AG04450 (cell line): ENCODE measurements at regions not wholly inside any gene's neighbourhood (a gene's known extent, or its start where the extent isn't known, plus 50 kb on each side); places are given as distances from the start of the nearest gene placed in this dataset.

Source experiments
- CTCF ChIA-PET: fragments of 300-600, 350-600 bp; formaldehyde crosslinking; extraction: SDS; loops from one replicate; lab custom pipeline; 2022; ENCODE audit warnings: antibody characterized with exemption, inconsistent platforms; lab: Charles Lee
- POLR2A ChIA-PET: fragments of 350-600 bp; formaldehyde crosslinking; extraction: SDS; loops from one replicate; lab custom pipeline; 2021; ENCODE audit warnings: antibody characterized with exemption, inconsistent platforms; lab: Yijun Ruan, JAX
- DNase-seq: peaks from one replicate; pipeline ENCODE4 v3.0.0-alpha.2; 2011; ENCODE audit warnings: low read depth, low spot score
- H3K27ac ChIP-seq: one replicate; pipeline ENCODE4 v1.5.1; 2012; ENCODE audit warnings: low read depth, low read length, control low read depth
- H3K27me3 ChIP-seq: one replicate; pipeline ENCODE4 v1.6.0; 2012; ENCODE audit warnings: low read length; ENCODE audit not compliant: control insufficient read depth, insufficient read depth
- H3K4me3 ChIP-seq: 2 replicates; pipeline ENCODE4 v1.5.1; 2011; ENCODE audit warnings: mild to moderate bottlenecking, low read depth, low read length, control low read depth
- H3K9me3 ChIP-seq: 2 replicates; pipeline ENCODE4 v1.5.1; 2012; ENCODE audit warnings: low read length; ENCODE audit not compliant: control insufficient read depth, insufficient read depth
- TF ChIP-seq, protein P1 (sequence below): IDR thresholded peaks from 2 replicates; pipeline ENCODE4 v1.5.1; 2011; ENCODE audit warnings: low read depth, low read length, control low read depth, inconsistent platforms

DNA sequence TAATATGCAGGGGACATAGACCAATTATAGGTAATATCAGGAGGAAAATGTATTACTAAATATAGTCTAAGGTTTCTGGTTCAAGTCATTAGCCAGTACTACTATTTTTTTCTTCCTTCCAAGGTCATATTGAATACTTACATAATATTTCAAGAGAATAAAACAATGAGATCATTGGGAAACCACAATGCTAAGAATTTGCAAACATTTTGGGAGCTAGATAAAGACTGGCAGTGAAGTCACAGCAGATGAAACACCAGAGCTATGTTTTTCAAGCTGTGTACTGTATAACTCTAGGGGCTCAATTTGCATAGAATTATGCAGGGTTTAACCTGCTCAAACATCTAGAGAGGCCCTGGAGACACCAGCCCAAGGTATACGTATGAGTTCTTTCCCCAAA, 80.5 kb upstream of the KCNH7 start:
- H3K27ac ChIP-seq: no peak overlapping the region
- CTCF ChIA-PET: no interaction called here
- peaks cover 13% of the 10 kb centered on the region for H3K9me3 ChIP-seq
- TF ChIP-seq, protein P1, sequence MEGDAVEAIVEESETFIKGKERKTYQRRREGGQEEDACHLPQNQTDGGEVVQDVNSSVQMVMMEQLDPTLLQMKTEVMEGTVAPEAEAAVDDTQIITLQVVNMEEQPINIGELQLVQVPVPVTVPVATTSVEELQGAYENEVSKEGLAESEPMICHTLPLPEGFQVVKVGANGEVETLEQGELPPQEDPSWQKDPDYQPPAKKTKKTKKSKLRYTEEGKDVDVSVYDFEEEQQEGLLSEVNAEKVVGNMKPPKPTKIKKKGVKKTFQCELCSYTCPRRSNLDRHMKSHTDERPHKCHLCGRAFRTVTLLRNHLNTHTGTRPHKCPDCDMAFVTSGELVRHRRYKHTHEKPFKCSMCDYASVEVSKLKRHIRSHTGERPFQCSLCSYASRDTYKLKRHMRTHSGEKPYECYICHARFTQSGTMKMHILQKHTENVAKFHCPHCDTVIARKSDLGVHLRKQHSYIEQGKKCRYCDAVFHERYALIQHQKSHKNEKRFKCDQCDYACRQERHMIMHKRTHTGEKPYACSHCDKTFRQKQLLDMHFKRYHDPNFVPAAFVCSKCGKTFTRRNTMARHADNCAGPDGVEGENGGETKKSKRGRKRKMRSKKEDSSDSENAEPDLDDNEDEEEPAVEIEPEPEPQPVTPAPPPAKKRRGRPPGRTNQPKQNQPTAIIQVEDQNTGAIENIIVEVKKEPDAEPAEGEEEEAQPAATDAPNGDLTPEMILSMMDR: no peak
- POLR2A ChIA-PET: no interaction called here
- no peak overlapping the region for H3K4me3 ChIP-seq
- no peak for DNase-seq
- no peaks in the 10 kb centered on the region for H3K27me3 ChIP-seq

DNA sequence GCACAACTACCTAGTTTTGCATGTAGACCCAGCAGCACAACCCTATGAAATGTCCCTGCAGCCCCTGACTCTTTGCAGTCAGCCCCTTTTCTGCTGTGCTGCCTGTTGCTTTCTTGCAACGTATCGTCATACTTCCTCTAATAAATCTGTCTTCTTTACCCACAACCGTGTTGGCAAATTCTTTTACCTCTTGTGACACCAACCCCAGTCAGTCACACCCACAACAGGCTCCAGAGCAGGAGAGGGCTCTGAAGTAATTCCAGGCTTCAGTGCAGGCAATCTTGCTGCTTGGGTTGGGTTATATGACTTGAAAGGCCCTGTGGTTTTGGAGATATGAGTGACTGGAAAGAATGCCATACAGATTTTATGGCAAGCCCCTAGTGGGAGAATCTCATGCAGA, 79.1 kb upstream of the KCNH7 start:
- Histone ChIP-seq H3K27me3 (no peaks in the 10 kb centered on the region), H3K9me3 (peaks cover 13% of the 10 kb centered on the region), H3K27ac (no peak overlapping the region), H3K4me3 (no peak overlapping the region)
- TF ChIP-seq, protein P1: no peak
- ChIA-PET POLR2A (no interaction called here), CTCF (no interaction called here)
- DNase-seq: no peak

DNA sequence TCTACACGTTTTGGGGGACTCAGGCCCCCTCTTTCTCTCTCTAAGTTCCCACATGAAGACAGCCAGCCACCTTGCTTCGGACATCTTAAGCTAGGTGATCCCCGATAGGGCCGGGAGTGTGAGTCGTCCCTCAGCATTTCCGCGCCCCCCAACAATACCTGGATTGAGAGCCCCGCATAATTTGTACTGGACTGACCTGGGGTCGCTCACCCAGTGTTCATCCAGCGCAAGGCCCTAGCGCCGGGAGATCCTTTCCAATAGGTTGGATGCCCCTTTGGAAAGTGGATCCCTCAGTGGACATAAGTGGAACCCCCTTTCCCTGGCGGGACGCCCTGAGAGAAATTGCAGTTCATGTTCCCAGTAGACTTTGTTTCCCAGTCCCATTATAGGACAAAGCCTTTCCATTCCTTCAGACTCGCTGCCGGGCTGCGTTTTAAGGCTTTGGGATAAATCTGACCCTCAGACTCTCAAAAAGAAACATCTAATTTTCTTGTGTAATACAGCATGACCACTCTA, 77.8 kb upstream of the KCNH7 start:
- Histone ChIP-seq H3K9me3 (peaks cover 13% of the 10 kb centered on the region), H3K27ac (no peak overlapping the region), H3K27me3 (no peaks in the 10 kb centered on the region), H3K4me3 (no peak overlapping the region)
- no peak for DNase-seq
- POLR2A ChIA-PET: no interaction called here
- CTCF ChIA-PET: no interaction called here
- TF ChIP-seq, protein P1: no peak

DNA sequence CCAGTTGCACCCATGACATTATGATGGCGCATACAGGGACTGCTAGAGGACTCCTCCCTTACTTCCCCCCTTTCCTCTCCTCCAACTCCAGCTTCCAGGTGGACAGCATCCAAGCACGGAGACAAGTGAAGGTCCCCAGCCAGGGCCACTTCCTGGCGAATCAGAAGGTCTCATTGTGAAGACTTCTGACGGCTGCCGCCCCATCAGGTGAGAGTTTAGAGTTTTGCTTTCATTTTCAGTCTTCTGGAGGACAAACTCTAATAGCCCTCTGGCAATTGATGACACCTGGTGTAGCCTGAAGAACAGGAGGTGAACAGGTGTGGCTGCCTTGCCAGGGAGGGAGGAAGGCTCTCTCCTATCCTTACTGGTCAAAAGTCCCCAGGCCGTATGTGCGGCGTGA, 77.3 kb upstream of the KCNH7 start:
- Histone ChIP-seq H3K4me3 (no peak overlapping the region), H3K27ac (no peak overlapping the region), H3K27me3 (no peaks in the 10 kb centered on the region), H3K9me3 (peaks cover 13% of the 10 kb centered on the region)
- DNase-seq: no peak
- CTCF ChIA-PET: no interaction called here
- POLR2A ChIA-PET: no interaction called here
- TF ChIP-seq, protein P1: no peak

DNA sequence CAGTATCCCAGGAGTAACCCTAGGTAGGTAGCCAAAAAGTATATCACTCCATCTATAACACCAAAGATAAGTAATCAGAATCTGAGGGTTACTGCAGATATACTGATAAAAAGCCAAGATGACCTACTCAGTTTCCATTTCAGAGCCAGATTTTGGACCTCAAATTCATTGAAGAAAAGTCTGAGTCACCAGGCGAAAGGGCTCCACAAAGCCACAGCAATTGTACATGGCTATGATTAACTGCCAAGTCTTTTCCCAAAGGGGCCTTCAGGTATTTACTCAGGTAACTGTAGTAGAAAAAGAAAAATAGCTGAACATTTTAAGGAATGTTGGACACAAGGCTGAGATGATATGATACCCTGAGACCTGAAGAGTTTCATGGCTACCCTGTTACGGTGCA, 75.6 kb upstream of the KCNH7 start:
- Histone ChIP-seq H3K27ac (no peak overlapping the region), H3K4me3 (no peak overlapping the region), H3K9me3 (peaks cover 13% of the 10 kb centered on the region), H3K27me3 (no peaks in the 10 kb centered on the region)
- ChIA-PET POLR2A (no interaction called here), CTCF (no interaction called here)
- TF ChIP-seq, protein P1: no peak
- no peak for DNase-seq
